Suprapubic skin (tissue), 4 donors: ENCODE measurements at regions not wholly inside any gene's neighbourhood (a gene's known extent, or its start where the extent isn't known, plus 50 kb on each side); places are given as distances from the start of the nearest gene placed in this dataset.

Source experiments
- DNase-seq, 2 donors: peaks; one replicate each; pipeline ENCODE4 v3.0.0-alpha.2; 2019; ENCODE audit warnings: low spot score in 2 of 2
- H3K27ac ChIP-seq: fragments of 200-600 bp; sonication (generic); one replicate; pipeline ENCODE4 v1.5.1; 2019
- H3K27me3 ChIP-seq: fragments of 200-600 bp; sonication (generic); one replicate; pipeline ENCODE4 v1.5.1; 2019
- H3K36me3 ChIP-seq: fragments of 200-600 bp; sonication (generic); one replicate; pipeline ENCODE4 v1.5.1; 2019
- H3K4me1 ChIP-seq: fragments of 200-600 bp; sonication (generic); one replicate; pipeline ENCODE4 v1.5.1; 2019
- H3K4me3 ChIP-seq: fragments of 200-600 bp; sonication (generic); one replicate; pipeline ENCODE4 v1.5.1; 2019; ENCODE audit warnings: mild to moderate bottlenecking
- H3K9me3 ChIP-seq: fragments of 200-600 bp; sonication (generic); one replicate; pipeline ENCODE4 v1.5.1; 2019
- EP300 ChIP-seq: sonication (generic); formaldehyde crosslinking; IDR thresholded peaks from one replicate; pipeline ENCODE4 v1.6.1; 2017; ENCODE audit warnings: antibody characterized with exemption
- POLR2A ChIP-seq, 2 donors: fragments of 450-650 bp; IDR thresholded peaks; one replicate each; pipeline ENCODE4 v1.6.1; 2017; ENCODE audit warnings: antibody characterized with exemption in 2 of 2, mild to moderate bottlenecking in 2 of 2, moderate library complexity in 2 of 2
- POLR2AphosphoS5 ChIP-seq, 3 donors: sonication (generic); formaldehyde crosslinking; IDR thresholded peaks; one replicate each; pipeline ENCODE4 v1.6.1; 2017; ENCODE audit warnings: antibody characterized with exemption in 3 of 3
- WGBS: methylation state at CpG from one replicate; pipeline ENCODE4 v1.1.5; 2018; 5-methylcytosine and 5-hydroxymethylcytosine counted together
- TF ChIP-seq, protein P1 (sequence below), 2 donors: fragments of 200-600 bp in 1 of 2; fragments of 450-650 bp in 1 of 2; sonication (generic) in 1 of 2; IDR thresholded peaks; one replicate each; pipeline ENCODE4 v1.5.1; 2016 to 2019; ENCODE audit warnings: antibody characterized with exemption in 2 of 2, mild to moderate bottlenecking in 1 of 2, moderate library complexity in 1 of 2

DNA sequence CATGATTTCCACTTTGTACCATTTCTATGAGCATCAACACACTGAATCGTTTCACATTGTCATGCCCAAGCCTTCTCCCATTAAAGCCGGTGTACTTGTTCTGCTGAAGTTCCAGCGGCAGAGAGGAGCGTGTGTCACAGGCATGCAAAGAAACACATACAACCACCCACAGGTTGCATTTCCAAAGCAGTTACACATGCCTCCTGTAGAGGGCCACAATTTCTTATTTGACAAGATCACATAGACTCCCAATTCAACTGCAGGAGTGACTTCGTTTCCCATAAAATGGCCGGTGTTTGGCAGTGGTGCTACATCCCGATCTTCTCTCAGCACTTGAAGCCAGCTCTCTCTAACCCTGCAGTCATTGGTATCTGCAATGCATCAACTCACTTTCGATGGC lies 992.6 kb downstream of the NLGN4X start:
- DNase-seq: no peak
- WGBS: 73% methylated on average over 8 of the region's 8 CpGs
- no peak overlapping the region for H3K4me3 ChIP-seq
- TF ChIP-seq POLR2AphosphoS5 (IDR thresholded peaks at IDR 0.05) (no peak), POLR2A (IDR thresholded peaks at IDR 0.05) (no peak), EP300 (no peak)
- TF ChIP-seq, protein P1, sequence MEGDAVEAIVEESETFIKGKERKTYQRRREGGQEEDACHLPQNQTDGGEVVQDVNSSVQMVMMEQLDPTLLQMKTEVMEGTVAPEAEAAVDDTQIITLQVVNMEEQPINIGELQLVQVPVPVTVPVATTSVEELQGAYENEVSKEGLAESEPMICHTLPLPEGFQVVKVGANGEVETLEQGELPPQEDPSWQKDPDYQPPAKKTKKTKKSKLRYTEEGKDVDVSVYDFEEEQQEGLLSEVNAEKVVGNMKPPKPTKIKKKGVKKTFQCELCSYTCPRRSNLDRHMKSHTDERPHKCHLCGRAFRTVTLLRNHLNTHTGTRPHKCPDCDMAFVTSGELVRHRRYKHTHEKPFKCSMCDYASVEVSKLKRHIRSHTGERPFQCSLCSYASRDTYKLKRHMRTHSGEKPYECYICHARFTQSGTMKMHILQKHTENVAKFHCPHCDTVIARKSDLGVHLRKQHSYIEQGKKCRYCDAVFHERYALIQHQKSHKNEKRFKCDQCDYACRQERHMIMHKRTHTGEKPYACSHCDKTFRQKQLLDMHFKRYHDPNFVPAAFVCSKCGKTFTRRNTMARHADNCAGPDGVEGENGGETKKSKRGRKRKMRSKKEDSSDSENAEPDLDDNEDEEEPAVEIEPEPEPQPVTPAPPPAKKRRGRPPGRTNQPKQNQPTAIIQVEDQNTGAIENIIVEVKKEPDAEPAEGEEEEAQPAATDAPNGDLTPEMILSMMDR (IDR thresholded peaks at IDR 0.05): no peak
- H3K36me3 ChIP-seq: no peaks in the 10 kb centered on the region
- no peaks in the 10 kb centered on the region for H3K4me1 ChIP-seq
- H3K27ac ChIP-seq: no peak overlapping the region
- H3K27me3 ChIP-seq: no peaks in the 10 kb centered on the region
- no peaks in the 10 kb centered on the region for H3K9me3 ChIP-seq

DNA sequence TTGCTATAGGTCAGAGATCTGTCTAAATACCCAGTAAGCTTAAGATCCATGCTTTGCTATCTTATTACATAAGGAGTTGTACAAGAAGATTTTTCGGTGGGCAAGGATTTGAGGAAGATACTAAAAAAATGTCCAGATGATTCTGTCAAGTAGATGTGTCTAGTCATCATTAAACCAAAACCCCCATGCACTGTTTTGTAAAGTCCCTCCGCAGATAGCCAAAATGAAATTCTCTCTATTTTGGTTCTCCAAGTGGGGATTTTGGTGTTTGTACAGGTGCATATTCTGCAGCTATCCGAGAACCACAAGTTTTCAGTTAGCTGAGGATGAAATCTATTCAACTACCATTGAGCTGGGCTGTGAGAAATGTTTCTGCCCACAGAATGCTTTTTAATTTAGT lies 994.8 kb downstream of the NLGN4X start:
- Histone ChIP-seq H3K9me3 (no peaks in the 10 kb centered on the region), H3K27ac (no peak overlapping the region), H3K4me3 (no peak overlapping the region), H3K4me1 (no peaks in the 10 kb centered on the region), H3K36me3 (no peaks in the 10 kb centered on the region), H3K27me3 (no peaks in the 10 kb centered on the region)
- WGBS: 87% methylated on average over 3 of the region's 3 CpGs
- TF ChIP-seq POLR2A (IDR thresholded peaks at IDR 0.05) (no peak), EP300 (no peak), POLR2AphosphoS5 (IDR thresholded peaks at IDR 0.05) (no peak)
- TF ChIP-seq, protein P1 (IDR thresholded peaks at IDR 0.05): no peak
- DNase-seq: no peak

DNA sequence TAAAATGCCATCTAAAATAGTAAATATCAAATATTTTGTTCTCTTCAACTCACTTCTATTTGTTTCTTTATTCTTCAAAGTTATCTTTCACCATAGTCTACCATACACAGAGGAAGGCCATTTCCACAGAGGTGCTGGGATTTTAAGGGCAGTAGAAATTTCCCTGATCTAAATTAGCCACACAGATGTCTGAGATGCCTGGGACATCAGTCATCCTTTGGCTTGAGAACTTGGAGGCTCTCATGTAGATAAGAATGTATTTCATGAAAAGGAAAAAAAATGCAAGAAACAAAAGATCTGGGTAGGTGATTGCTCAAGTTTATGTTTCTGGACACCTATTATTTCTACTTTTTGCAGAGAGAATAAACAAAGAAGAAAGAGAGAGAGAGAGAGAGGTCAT lies 1008.2 kb downstream of the NLGN4X start:
- TF ChIP-seq POLR2AphosphoS5 (IDR thresholded peaks at IDR 0.05): no peak
- TF ChIP-seq POLR2A (IDR thresholded peaks at IDR 0.05): no peak
- TF ChIP-seq EP300: no peak
- TF ChIP-seq, protein P1 (IDR thresholded peaks at IDR 0.05): no peak
- Histone ChIP-seq H3K27me3 (no peaks in the 10 kb centered on the region), H3K27ac (no peak overlapping the region), H3K4me1 (no peaks in the 10 kb centered on the region), H3K4me3 (no peak overlapping the region), H3K9me3 (no peaks in the 10 kb centered on the region), H3K36me3 (no peaks in the 10 kb centered on the region)
- DNase-seq: no peak

DNA sequence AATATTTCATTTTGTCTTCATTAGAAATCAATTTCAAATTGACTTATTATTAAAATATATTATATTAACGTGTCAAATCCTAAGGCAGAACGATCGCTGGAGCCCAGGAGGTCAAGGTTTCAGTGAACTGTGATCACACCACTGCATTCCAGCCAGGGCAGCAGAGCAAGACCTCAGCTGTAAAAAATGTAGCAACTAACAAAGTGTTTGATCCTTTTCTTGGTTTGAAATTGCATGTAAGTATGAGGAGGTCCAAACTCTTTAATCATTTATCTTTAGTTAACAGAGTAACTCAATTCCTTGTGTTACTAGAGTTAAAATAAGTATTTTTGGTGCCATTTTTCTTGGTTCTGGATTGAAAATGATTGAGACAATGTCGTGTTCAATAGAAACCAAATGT lies 1033.9 kb downstream of the NLGN4X start:
- TF ChIP-seq POLR2A (IDR thresholded peaks at IDR 0.05): no peak
- TF ChIP-seq POLR2AphosphoS5 (IDR thresholded peaks at IDR 0.05): no peak
- TF ChIP-seq, protein P1 (IDR thresholded peaks at IDR 0.05): no peak
- no peak for TF ChIP-seq EP300
- Histone ChIP-seq H3K27me3 (no peaks in the 10 kb centered on the region), H3K4me3 (no peak overlapping the region), H3K9me3 (no peaks in the 10 kb centered on the region), H3K4me1 (no peaks in the 10 kb centered on the region), H3K36me3 (no peaks in the 10 kb centered on the region), H3K27ac (no peak overlapping the region)
- no peak for DNase-seq
- 68% methylated on average over 4 of the region's 4 CpGs for WGBS

DNA sequence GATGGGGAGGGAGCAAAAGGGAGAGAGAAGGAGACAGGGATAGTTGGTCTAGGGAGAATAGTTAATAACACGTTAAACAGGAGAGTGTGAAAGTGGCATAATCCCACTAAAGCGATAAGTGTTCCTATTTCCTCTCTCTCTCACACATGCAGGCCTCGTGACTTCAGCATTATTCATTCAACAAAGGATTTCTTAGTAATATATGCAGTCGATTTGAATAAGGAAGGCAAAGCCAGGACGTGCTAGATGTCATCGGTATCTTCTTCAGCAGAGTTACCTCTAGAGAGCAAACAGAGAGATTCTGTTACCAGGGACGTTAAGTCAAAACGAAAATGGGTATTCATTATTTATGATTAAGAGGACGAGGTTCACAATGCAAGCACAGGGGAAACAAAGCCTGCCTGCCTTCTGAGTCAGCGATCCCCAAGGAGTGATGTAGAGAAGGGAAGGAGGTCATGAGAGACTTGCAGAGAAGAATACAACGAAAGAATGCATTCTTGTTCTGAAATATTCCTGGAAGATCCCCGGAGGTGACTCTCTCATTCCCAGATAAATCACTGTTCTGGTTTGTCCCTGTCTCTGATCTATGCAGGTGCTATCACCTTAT lies 1048.4 kb downstream of the NLGN4X start:
- DNase-seq: no peak
- H3K27me3 ChIP-seq: no peaks in the 10 kb centered on the region
- no peaks in the 10 kb centered on the region for H3K36me3 ChIP-seq
- WGBS: 68% methylated on average over 12 of the region's 12 CpGs
- TF ChIP-seq EP300 (no peak), POLR2A (IDR thresholded peaks at IDR 0.05) (no peak), POLR2AphosphoS5 (IDR thresholded peaks at IDR 0.05) (no peak)
- TF ChIP-seq, protein P1 (IDR thresholded peaks at IDR 0.05): no peak
- no peaks in the 10 kb centered on the region for H3K4me1 ChIP-seq
- H3K4me3 ChIP-seq: no peak overlapping the region
- H3K27ac ChIP-seq: no peak overlapping the region
- H3K9me3 ChIP-seq: no peaks in the 10 kb centered on the region
